Glomerular endothelial cell (primary cell): ENCODE measurements at regions not wholly inside any gene's neighbourhood (a gene's known extent, or its start where the extent isn't known, plus 50 kb on each side); places are given as distances from the start of the nearest gene placed in this dataset.
A peak's percentile ranks its signal among the peaks of the same experiment; 100 is the strongest.

Source experiments
- DNase-seq: peaks from one replicate; pipeline ENCODE4 v3.0.0-alpha.2; 2011; ENCODE audit warnings: low read depth, low spot score; ENCODE audit errors: extremely low read depth

DNA sequence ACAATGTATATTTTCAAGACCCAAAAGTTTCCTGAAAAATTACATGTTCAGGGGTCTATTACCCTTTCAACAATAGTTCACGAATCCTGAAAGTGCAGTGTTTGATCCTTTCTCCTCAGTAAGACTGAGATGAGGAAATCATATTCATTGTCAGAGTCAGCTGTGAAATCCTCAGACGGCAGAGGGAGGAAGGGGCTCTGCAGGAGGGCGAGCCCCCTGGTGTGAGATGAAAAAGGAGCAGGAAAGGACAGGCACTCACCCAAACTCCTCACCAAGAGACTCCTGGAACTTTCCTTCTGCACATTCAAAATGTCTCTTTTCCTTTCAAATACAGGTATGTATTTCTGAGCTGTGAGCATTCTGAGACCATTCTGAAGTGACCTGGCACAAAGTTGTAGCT, 150.3 kb upstream of the HABP2 start:
- DNase-seq, result no peak

DNA sequence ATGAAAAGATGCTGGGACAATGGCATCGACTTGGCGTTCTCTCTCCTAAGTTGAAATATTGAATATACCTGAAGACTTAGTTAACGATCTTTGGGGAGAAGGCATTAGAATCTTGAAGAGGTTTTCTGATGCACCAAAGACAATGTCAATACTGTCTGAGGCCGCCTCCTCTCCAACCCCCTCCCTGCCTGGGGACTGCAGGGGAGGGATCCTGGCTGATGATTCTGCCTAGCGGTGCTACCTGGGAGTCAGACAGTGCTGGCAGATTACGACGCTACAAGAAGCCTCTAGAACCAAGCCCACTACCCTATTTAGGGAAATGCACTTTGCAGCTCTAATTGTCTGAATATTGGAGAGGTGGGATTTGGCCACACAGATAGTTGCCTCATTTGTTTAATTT, 145.6 kb upstream of the HABP2 start:
- DNase-seq, result no peak

DNA sequence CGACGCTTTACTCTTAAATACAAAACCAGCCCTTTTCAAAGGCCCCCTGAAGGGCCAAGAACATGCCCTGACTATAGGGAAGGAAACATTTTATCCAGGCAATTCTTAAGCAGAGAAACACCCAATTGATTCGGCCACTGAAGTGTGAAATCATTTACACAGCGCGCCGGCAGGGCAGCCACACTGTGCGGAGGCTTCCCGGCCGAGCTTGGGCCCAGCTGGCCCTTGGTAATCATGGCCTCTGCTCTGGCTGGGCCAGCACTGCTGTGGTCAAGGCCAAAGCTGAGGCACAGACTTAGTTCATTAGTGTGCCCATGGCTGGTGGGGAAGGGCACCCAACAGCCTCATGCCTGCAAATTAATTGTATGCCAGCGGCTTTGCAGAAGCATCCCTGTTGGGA, 143.7 kb upstream of the HABP2 start:
- no peak for DNase-seq

DNA sequence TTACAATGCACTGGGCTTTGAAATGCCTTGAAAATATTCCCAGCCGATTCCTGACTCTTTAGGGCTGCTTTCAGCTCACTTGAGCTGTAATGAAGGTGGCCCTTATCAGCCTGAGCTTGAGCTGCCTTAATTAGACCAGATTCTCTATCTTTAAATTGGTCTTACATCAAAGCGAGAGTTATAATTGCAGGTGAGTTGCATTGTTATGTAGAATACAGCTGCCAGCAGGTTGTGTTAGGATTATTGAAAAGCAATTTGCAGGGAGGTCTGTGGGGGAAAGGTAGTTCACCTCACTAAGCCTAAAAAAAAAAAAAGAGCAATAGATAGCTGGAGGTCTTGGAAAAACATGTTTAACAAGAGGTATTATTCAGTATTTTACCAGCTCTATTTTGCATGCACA, 142.2 kb upstream of the HABP2 start:
- no peak for DNase-seq

DNA sequence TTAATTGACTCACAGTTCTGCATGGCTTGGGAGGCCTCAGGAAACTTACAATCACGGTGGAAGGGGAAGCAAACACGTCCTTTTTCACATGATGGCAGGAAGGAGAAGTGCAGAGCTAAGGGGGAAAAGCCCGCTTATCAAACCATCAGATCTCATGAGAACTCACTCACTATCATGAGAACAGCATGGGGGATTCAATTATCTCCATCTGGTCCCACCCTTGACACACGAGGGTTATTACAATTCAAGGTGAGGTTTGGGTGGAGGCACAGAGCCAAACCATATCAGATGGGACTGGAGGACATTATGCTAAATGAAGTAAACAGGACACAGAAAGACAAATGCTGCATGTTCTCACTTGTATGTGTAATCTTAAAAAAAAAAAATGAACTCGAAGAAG, 141.4 kb upstream of the HABP2 start:
- no peak for DNase-seq

DNA sequence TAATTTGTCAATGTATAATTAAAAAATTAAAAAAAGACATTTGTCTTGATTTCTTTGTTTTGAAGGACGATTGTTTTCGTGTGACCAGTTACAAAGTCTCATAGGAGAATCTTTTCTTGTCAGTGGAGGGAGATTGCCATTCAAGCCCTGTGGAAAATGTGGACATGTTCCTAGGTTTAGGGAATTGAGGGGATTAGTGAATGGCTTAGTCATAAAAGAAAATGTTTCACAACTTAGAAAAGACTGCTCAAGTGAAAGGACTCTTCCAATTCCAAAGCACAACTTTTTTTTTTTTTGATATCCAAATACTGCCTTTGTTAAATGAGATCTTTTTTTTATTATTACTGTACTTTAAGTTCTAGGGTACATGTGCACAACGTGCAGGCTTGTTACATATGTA, 140.7 kb upstream of the HABP2 start:
- DNase-seq, result no peak

DNA sequence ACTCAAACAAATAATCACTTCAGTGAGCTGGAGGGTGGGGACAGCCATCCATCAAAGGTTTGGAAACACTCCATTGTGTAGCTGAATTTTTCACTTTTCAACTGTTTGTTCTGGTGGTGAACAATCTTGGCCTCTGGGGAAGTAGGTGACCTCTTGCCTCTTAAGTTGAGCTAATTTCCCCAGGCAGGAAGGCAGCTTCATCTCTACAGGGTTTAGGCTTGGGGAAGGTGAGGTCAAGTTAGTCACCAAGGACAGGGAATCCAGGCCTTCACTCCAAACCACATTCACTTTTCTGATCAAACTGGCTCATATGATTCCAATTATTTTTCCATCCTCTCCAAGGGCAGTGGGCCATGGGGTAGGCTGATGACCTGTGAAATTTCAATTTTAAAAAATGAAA, 138.3 kb upstream of the HABP2 start:
- no peak for DNase-seq

DNA sequence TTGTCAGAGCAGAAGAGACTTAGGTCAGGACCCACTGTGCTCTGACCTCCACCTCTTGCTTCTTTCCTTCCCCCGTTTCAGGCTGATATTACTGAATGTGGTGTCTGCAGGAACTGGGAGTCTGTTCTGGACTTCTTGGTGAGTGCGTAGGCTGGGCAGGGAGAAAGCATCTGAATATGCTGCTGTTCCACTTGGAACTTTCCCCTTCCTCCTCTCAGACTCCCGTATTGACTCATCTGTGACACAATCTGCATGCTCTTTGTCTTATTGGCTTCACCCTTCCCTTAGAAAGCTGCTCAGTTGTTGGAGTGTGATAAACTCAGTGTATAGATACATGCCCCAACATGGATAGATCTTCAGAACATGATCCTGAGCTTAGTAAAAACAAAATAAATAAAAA, 137.6 kb upstream of the HABP2 start:
- DNase-seq, result no peak

DNA sequence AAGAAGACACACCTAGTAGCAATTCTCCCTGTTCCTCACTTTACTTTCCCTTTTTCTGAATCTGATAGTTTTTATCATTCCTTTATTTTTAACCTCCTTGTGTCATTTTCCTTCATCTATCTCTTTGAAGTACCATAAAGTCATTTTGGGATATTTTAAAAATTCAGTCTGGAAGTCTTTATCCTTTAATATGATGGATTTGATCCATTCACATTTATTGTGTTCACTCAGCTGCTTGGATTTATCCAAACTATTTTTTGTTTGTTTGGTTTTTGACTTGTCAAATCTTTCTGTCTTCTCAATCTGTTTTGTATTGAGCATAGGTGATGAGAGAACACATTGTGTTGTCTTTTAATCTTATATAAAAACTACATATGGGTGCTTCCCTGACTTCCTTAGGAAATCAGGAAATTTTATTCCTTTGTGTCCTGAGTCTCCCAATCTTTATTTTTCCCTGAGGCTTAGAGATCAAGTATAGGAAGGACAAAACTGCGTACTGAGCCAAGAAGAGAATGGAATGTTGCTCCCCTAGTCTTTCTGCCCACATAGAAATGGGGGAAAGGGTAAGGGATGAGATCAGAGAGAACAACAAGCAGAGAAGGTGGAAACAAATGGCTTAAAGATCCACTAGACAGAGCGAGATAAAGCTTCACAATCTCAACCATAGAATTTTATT, 132.7 kb upstream of the HABP2 start:
- DNase-seq, result no peak

DNA sequence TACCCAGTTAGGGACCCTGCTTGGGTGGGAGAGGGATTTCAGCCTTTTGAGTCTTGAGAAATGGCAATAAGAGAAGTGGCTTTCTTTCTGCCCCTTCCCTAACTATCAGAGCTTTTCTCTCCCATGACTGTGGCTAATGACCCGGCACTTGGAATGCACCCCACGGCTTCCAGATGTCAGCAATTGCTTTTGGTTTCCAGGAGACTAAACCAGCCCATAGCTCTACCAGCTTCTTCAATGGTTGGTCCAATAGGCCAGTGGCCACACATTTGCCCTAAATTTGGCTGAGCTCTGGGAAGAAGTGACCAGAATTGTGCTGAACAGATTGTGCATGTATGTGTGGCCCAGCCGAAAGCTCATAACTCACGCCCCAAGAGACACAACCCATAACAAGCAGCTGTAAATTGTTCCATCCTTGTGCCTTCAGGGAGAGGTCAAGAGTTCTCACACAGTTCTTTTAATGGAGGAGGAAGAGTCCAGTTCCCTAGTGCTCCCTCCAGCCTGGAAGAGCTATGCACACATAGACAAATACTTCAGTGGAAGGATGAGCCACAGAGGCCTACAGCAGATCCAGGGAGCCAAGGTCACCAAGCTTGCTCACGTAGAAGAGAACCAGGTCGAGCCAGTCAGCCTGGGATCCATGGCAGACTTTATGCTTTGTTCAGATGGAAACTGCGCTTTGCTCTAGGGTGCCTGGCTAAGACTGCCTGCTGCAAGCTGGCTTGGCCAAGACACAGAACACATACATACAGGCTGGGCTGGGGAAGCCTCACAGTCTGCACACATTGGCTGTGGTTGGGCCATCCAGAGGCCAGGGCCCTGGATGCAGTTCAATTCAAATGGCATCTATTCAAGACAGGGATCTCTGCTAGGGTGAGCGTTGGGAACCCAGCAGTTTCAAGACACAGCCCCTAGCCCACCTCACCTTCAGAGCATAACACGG, 131.8 kb upstream of the HABP2 start:
- no peak for DNase-seq

DNA sequence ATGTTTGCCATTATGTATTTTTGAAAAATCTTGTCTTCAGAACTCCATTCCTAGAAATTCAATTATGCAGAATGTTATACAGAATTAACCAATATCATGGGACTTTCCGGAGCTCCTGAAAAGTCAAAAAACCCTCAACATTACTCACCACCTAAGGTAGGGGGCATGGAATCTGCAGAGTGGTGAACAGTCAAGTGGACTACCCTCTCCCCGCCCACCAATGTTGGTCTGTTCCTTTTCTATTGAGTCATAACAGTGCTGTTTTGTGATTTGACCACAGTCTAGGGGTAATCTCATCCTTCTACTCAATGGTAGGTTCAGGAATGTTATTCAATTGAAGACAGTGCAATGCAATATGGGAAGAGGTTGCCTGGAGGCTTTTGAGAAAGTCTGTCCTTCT, 130.5 kb upstream of the HABP2 start:
- no peak for DNase-seq

DNA sequence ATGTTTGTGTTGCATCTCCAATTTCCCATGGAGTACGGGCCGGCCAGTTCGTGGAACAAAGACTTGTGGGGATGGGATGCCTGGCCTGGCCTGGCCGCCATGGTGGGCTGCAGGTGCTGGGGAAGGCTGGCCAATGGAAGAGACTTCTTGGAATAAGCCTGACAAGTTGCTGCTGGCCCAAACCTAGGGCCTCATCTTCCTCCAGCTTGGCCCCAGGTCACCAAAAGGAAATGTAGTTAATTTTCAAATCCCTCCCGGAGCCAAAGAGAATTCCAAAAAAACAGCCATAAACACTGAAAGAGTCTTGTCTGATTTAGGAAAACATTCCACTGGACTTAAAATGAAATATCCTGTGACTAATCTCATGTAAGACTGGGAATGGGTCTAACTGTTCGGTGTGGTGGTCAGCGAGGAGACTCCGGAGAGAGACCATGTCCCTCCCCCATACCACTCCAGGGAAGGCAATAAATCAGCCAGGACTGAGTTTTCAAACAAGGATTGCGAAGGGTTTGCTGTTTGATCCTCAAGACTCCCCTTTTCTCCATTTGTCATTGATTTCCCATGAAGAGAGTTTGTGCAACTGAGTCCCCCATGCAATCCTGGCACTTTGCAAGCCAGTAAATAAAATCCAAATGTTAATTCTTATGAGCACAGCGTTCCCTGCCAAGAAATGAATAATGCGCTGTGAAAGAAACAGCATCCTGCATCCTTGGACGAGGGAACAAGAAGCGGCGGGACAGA, 128.7 kb upstream of the HABP2 start:
- no peak for DNase-seq

DNA sequence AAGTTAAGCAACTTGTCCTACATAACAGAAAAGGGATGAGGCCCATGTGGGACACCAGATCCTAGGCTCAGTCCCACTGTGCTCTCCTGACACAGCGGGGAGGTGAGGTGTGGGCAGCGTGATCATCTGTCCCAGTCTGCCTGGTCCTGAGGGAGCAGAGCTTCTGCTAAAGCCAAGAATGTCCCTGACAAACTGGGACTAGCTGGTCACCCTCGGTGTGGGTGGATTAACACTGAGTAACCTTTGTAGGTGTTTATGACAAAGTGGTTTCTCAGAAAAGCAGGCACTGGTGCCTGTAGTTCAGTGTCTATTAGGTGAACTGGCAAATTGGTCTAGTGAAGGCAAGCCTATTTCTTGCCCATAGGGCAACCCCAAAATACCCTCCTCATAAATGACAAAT, 127.8 kb upstream of the HABP2 start:
- no peak for DNase-seq

DNA sequence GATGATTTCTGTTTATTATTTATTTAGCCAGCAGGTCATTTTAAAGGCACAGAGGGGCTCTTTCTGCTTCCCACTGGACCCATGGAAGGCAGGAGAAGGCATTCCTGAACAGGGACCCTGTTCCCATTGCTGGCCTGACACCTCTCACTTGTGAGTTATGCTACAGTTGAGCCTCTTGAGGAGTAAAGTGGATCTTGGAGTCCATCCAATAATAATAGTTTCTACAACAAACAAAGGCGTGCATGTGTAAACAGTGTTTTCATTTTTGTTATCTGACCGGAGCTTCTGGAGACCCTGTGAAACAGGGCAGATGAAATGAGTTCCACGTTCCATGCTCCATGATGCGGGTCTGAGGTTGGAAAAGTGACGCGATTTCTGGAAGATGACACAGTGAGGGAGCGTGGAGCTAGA, 127.3 kb upstream of the HABP2 start:
- peak; percentile 22 for DNase-seq

DNA sequence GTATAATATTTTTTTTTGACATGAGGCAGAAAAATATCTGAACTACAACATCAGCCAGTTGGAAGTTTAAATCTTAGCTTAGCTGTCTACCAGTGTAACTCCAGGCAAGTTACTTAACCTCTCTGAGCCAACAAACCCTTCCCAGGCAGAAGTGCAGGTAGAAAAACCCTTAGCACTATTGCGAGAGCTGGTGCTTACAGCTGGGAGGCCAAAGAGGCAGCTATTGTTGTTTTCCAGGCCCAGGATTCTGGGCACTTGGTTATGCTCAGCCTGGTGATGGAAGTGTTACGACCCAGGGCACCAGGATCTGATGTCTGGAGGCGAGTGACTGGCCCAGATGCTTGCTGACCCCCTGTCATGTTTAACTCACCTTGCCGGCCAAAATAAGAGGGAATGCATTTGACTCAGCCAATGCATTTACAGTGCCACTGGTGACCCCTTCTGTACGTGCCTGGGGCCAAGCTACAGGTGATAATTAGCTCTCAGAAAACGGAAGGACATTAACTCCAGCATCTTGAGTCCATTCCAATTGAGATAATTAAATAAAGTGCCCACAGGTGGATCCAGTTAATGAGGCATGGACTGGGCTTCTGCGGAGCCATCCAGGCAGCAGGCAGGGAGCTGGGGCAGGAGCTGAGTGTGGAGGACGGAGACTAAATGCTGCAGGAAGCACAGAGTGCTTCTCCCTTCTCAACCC, 126.5 kb upstream of the HABP2 start:
- DNase-seq, result no peak

DNA sequence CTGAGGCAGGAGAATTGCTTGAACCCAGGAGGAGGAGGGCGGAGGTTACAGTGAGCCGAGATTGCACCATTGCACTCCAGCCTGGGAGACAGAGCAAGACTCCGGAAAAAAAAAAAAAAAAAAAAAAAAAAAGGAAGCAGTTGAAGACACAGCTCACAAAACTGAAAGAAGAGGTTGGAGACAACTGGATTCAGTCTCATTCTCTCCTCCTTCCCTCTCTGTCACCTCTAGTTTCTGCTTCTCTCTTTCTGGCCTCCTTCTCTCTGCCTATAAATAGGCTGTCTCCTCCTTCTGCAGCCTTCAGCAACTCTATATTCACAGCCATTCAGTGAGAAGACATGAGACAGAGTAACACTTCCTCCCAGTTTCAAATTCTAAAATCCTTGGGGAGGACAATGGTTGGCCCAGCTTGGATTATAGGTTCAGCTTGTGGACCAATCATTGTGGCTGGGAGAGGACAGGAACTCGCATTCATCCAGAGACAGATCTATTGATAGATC, 125.6 kb upstream of the HABP2 start:
- no peak for DNase-seq

DNA sequence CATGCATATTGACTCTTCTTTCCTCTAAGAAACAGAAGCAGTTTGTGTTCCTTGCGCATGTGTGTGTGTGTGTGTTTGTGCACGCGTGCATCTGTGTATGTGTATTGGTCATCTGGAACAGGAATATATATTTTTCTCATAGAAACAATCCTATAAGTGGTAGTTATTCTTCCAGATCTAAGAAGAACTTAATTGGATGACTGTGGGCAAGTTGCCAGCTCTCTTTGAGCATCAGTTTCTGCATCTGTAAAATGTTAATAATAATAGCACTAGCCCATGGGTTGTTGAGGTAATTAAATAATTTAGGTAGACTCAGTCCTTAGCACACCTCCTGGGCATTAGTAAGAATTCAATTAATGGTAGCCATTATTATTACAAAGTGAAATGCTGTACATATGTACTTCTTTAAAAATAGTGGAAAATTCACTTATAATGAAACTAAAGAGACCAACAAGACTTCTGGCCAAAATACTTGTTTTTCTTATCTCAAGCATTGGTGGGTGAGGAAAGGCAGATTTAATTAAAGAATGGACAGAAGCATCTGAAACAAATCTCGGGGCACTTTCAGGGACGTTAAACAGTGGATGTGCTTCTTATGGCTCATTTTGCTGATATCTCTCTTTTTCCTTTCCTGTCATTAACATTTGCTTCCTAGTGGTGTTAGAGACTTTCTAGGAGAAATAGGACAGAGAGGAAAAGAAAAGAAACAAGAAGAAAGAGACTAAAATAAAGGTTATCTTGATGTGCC, 124.9 kb upstream of the HABP2 start:
- no peak for DNase-seq

DNA sequence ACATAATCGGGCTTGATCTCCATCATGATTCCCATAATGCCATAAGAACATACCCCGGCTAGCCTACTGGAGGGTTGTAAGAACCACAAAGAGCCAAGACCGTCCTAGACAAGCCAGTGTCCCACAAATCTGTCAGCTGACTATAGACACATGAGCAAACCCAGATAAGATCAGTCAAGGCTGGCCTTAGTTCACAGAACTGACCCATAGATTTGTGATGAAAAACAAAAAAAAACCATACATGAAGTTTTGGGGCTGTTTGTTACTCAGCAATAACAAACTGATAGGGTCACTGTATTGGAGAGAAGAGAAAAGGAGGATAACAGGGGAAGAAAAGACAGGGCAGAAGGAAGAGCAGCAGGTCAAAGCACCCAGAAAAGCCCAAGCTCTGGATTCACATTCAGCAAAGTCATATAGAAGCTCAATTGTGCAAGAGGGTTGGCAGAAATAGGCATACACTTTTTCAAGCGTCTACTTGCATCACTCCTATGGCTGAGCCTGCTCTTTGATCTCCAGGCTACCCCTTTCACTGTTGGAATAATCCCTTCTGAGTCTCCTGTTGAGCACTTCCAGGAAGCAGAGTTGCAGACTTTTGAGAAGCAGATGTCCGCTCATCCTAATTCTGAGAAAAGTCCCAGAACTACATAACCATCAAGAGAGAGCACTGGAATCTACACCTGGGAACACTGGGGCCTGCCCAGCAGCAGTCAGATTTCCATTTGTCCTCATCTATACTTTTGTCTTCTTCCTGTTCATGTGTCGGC, 122.0 kb upstream of the HABP2 start:
- DNase-seq, result no peak

DNA sequence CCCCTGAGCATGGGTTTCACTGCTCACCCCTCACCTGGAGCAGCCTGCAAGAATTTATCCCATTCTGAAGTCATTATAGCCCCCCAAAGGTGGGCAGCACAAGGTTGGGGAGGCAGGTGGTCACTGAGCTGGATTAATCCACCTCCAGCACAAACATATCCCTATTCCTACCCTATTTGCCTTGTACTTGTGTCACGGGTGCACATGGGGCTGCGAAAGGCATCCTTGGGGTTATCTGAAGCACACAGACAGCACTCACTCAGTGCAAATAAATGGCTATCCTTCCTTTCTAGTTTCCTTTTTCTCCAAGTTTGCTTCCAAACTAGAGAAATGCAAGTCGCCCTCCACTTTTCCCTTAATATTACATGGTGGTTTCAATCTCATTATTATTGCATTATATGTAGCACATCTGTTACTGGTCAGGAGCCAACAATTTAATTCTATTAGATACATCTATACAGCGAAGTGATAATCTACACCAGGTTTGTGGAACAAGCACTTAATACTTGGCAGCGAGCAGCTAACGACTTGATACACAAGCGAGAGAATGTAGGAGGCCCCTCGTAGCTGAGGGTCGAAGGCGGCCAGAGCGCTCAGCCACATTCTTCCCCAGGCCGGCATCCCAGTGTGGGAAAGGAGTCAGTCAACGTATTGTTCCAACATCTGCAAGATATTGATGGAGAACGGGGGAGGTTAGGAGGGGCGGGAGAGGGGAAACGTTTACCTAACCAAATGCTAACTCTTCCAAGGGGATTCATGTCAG, 121.3 kb upstream of the HABP2 start:
- DNase-seq, result no peak
